H7 (cell line): ENCODE measurements at regions not wholly inside any gene's neighbourhood (a gene's known extent, or its start where the extent isn't known, plus 50 kb on each side); places are given as distances from the start of the nearest gene placed in this dataset.

ENCODE experiments used
- DNase-seq: peaks from one replicate; pipeline ENCODE4 v3.0.0; 2012
- H3K27me3 ChIP-seq: 2 replicates; pipeline ENCODE4 v1.6.0; 2011; ENCODE audit warnings: mild to moderate bottlenecking, low read length; ENCODE audit not compliant: control insufficient read depth, insufficient read depth
- H3K36me3 ChIP-seq: replicated peaks from 2 replicates; pipeline ENCODE4 v1.5.1; 2011; ENCODE audit warnings: low read length; ENCODE audit not compliant: control insufficient read depth, insufficient read depth
- H3K4me3 ChIP-seq: 2 replicates; pipeline ENCODE4 v1.5.1; 2011; ENCODE audit warnings: low read depth, mild to moderate bottlenecking, control low read depth, low read length, moderate library complexity; ENCODE audit not compliant: insufficient read depth

GRCh38 chr17:34710226-34710625 lies 130.8 kb downstream of the TMEM132E start:
- Histone ChIP-seq H3K36me3 (no peaks in the 10 kb centered on the region), H3K4me3 (no peak overlapping the region), H3K27me3 (no peaks in the 10 kb centered on the region; the same call in 1 of the 2 replicates)
- no peak for DNase-seq

DNA sequence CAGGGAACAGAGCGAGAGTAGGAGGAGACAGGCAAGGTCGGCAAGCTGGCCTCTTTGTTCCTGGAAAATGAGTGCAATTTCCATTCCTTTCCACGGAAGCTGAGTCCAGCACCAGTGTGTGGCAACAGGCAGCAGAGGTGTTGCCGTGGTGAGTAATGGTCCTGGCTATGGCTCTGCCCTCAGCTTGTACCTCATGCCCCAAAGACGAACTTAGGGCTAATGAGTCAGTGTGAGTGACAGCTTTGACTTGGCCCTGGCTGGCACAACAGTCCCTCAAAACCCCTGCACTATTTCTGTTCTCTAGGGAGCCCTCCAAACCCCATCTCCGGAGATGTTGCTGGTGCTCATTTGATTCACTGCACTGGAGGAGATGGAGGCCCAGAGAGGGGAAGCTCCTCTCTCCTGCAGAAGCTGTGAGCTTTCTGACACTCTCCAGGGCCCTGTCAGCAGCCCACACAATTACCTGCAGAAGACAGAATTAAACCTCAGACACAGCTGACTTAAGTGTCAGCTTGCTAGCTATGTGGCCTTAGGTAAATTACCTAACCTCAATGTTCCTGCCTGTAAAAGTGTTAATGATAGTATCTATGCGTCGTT lies 129.9 kb downstream of the TMEM132E start:
- Histone ChIP-seq H3K4me3 (no peak overlapping the region), H3K27me3 (no peaks in the 10 kb centered on the region; the same call in 1 of the 2 replicates), H3K36me3 (no peaks in the 10 kb centered on the region)
- no peak for DNase-seq

GRCh38 chr17:34706029-34706428 lies 126.6 kb downstream of the TMEM132E start:
- Histone ChIP-seq H3K27me3 (no peaks in the 10 kb centered on the region; the same call in 1 of the 2 replicates), H3K4me3 (no peak overlapping the region), H3K36me3 (no peaks in the 10 kb centered on the region)
- DNase-seq, result no peak

DNA sequence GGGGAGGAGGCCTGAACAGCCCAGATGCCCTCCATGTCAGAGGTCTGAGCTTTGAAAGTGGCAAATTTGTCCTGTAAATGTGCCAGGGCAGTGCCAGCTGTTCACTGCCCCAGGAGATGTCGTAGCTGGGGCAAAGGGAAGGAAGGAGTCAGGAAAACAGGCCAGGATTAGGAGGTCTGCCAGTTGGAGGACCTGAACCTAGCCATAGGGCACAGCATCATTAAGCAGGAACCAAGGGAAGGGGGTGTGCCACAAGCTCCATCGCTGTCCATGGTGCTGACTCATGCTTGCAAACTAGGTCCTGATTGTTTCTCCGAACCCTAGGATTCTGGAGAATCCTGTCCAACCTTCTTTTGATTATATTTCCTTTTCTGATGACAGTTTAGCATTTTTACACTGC lies 124.2 kb downstream of the TMEM132E start:
- peak; percentile 62 for DNase-seq
- H3K4me3 ChIP-seq, result no peak overlapping the region
- no peaks in the 10 kb centered on the region for H3K36me3 ChIP-seq
- no peaks in the 10 kb centered on the region; the same call in 1 of the 2 replicates for H3K27me3 ChIP-seq

DNA sequence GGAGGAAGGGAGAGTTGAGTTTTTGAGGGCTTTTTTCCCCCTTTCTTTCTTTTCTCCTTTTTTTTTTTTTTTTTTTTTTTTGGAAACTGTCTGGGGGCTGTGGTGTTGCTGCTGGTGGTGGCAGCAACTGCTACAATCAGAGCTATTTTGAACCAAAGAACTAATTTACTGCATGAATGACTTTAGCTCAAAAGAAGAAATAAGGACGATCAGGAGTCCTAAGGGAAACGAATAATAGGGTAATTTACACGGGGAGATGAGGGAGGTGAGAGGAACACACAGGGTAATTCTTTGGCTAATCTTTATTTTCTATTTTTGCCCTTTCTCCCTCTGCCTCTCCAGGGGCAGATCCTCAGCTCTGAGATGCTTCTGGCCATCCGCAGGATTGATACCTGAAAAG lies 119.8 kb downstream of the TMEM132E start:
- no peak for DNase-seq
- Histone ChIP-seq H3K27me3 (no peaks in the 10 kb centered on the region), H3K36me3 (no peaks in the 10 kb centered on the region), H3K4me3 (no peak overlapping the region)

DNA sequence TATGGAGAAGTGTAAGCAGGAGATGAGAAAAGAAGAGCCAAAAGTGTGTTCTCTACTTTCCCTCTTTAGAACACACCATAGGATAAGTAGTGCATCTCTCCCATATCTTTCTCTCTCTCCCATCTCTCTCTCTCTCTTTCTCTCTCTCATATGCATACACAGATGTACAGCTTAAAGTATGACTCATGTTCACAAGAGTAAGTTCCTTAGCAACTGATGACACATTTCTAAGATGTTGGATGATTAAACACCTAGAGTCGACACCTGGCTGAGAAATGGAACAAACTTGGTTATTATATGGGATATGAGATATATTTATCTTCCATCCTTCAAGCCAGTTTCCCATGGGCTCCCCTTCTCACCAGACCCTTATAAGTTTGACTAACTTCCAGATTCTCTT lies 113.5 kb downstream of the TMEM132E start:
- H3K4me3 ChIP-seq, result no peak overlapping the region
- no peaks in the 10 kb centered on the region; the same call in 1 of the 2 replicates for H3K27me3 ChIP-seq
- no peak for DNase-seq
- H3K36me3 ChIP-seq, result no peaks in the 10 kb centered on the region
